Gastrocnemius medialis (tissue), 4 donors: ENCODE measurements at regions not wholly inside any gene's neighbourhood (a gene's known extent, or its start where the extent isn't known, plus 50 kb on each side); places are given as distances from the start of the nearest gene placed in this dataset.

ENCODE experiments used
- ATAC-seq, 2 donors: fragments of 150-250 bp; one replicate each; pipeline ENCODE4 v1.9.1; 2016
- DNase-seq, 2 donors: peaks; one replicate each; pipeline ENCODE4 v3.0.0-alpha.2; 2019
- H3K27ac ChIP-seq, 4 donors: fragments of 200-600 bp; sonication (generic); 1 replicate in 1 of 4; 2 replicates in 3 of 4; pipeline ENCODE4 v1.5.1; 2016 to 2018; ENCODE audit warnings: mild to moderate bottlenecking in 2 of 4, moderate library complexity in 1 of 4
- H3K27me3 ChIP-seq, 3 donors: fragments of 200-600 bp; sonication (generic) in 2 of 3; 1 replicate in 1 of 3; 2 replicates in 2 of 3; pipeline versions ENCODE4 v1.5.1 to v1.6.0; 2016 to 2019; ENCODE audit warnings: mild to moderate bottlenecking in 1 of 3, moderate library complexity in 1 of 3
- H3K36me3 ChIP-seq, 2 donors: fragments of 200-600 bp; sonication (generic) in 1 of 2; one replicate each; pipeline ENCODE4 v1.5.1; 2017 to 2018
- H3K4me1 ChIP-seq, 2 donors: fragments of 200-600 bp; sonication (generic) in 1 of 2; one replicate each; pipeline ENCODE4 v1.5.1; 2016 to 2017; ENCODE audit warnings: mild to moderate bottlenecking in 2 of 2
- H3K4me3 ChIP-seq, 4 donors: fragments of 200-600 bp; sonication (generic) in 3 of 4; 1 replicate in 1 of 4; 2 replicates in 3 of 4; pipeline ENCODE4 v1.5.1; 2016 to 2019; ENCODE audit warnings: mild to moderate bottlenecking in 2 of 4
- H3K9me3 ChIP-seq, 3 donors: fragments of 200-600 bp; sonication (generic) in 2 of 3; 1 replicate in 1 of 3; 2 replicates in 2 of 3; pipeline ENCODE4 v1.5.1; 2016 to 2019
- CTCF ChIP-seq, 5 experiments: fragments of 450-650 bp in 3 of 5; fragments of 200-600 bp in 2 of 5; sonication (generic) in 2 of 5; IDR thresholded peaks in 4 of 5; conservative IDR thresholded peaks in 1 of 5; 1 replicate in 4 of 5; 2 replicates in 1 of 5; pipeline ENCODE4 v1.5.1; 2016 to 2019; ENCODE audit warnings: antibody characterized with exemption in 5 of 5, mild to moderate bottlenecking in 3 of 5, moderate library complexity in 3 of 5
- POLR2A ChIP-seq, 2 donors: fragments of 450-650 bp; IDR thresholded peaks; one replicate each; pipeline ENCODE4 v1.6.1; 2017; ENCODE audit warnings: antibody characterized with exemption in 2 of 2, mild to moderate bottlenecking in 2 of 2, moderate library complexity in 2 of 2
- in situ Hi-C, 4 donors: fragments of 200-750 bp; cut with MboI; loops; one replicate each; pipeline versions ENCODE4 v1.15.0 to v1.8.0; 2017; ENCODE audit warnings: low sequenced_read_pairs in 4 of 4
- intact Hi-C: fragments of 100-400 bp; cut with DNase I; formaldehyde crosslinking; loops from one replicate; pipeline ENCODE4 v1.15.1; 2023; ENCODE audit warnings: low total_unique reads

GRCh38 chr1:177838907-177839485 is 130.9 kb downstream of the SEC16B start:
- no peaks in the 10 kb centered on the region for H3K4me1 ChIP-seq
- no peak for DNase-seq
- no peaks in the 10 kb centered on the region for H3K27me3 ChIP-seq
- H3K4me3 ChIP-seq = no peak overlapping the region
- no peak for TF ChIP-seq POLR2A (IDR thresholded peaks at IDR 0.05)
- no peaks in the 10 kb centered on the region for H3K9me3 ChIP-seq
- H3K36me3 ChIP-seq = no peaks in the 10 kb centered on the region
- no peak for ATAC-seq
- in situ Hi-C loops = no loop called here
- intact Hi-C loops = no loop called here
- no peak overlapping the region for H3K27ac ChIP-seq

- no peaks in the 10 kb centered on the region for H3K4me1 ChIP-seq
- H3K27me3 ChIP-seq = no peaks in the 10 kb centered on the region
- no peak for ATAC-seq
- in situ Hi-C loops (no loop called here), intact Hi-C loops (no loop called here)
- TF ChIP-seq CTCF (IDR thresholded peaks at IDR 0.05 in 4 of 5, conservative IDR thresholded peaks at IDR 0.05 in 1 of 5) (no peak), POLR2A (IDR thresholded peaks at IDR 0.05) (no peak)
- H3K27ac ChIP-seq = no peak overlapping the region
- no peak for DNase-seq
- no peaks in the 10 kb centered on the region for H3K9me3 ChIP-seq
- H3K4me3 ChIP-seq = no peak overlapping the region
- no peaks in the 10 kb centered on the region for H3K36me3 ChIP-seq
Observed at GRCh38 chr1:177833631-177834030, 136.2 kb downstream of the SEC16B start.

- intact Hi-C loops = no loop called here
- no peak for DNase-seq
Observed at GRCh38 chr1:177830531-177831135, 139.2 kb downstream of the SEC16B start.

GRCh38 chr1:177825276-177825901 is 144.5 kb downstream of the SEC16B start:
- in situ Hi-C loops = no loop called here
- Histone ChIP-seq H3K36me3 (no peaks in the 10 kb centered on the region), H3K27ac (no peak overlapping the region), H3K9me3 (no peaks in the 10 kb centered on the region), H3K4me1 (no peaks in the 10 kb centered on the region), H3K4me3 (no peak overlapping the region), H3K27me3 (no peaks in the 10 kb centered on the region)
- no peak for ATAC-seq
- intact Hi-C loops = no loop called here
- DNase-seq = no peak
- no peak for TF ChIP-seq POLR2A (IDR thresholded peaks at IDR 0.05)
- TF ChIP-seq CTCF (IDR thresholded peaks at IDR 0.05 in 4 of 5, conservative IDR thresholded peaks at IDR 0.05 in 1 of 5) = no peak

More at GRCh38 chr1:177830531-177831135, 139.2 kb downstream of the SEC16B start:
- H3K4me3 ChIP-seq = no peak overlapping the region
- no peaks in the 10 kb centered on the region for H3K9me3 ChIP-seq
- H3K27ac ChIP-seq = no peak overlapping the region
- no peaks in the 10 kb centered on the region for H3K27me3 ChIP-seq
- ATAC-seq = no peak
- in situ Hi-C loops = no loop called here
- H3K36me3 ChIP-seq = no peaks in the 10 kb centered on the region
- no peaks in the 10 kb centered on the region for H3K4me1 ChIP-seq
- TF ChIP-seq POLR2A (IDR thresholded peaks at IDR 0.05) (no peak), CTCF (IDR thresholded peaks at IDR 0.05 in 4 of 5, conservative IDR thresholded peaks at IDR 0.05 in 1 of 5) (no peak)

- ATAC-seq (no peak), DNase-seq (no peak)
- in situ Hi-C loops = no loop called here
- Histone ChIP-seq H3K36me3 (no peaks in the 10 kb centered on the region), H3K27me3 (no peaks in the 10 kb centered on the region), H3K4me1 (no peaks in the 10 kb centered on the region), H3K4me3 (no peak overlapping the region), H3K9me3 (no peaks in the 10 kb centered on the region), H3K27ac (no peak overlapping the region)
- TF ChIP-seq POLR2A (IDR thresholded peaks at IDR 0.05) (no peak), CTCF (IDR thresholded peaks at IDR 0.05 in 4 of 5, conservative IDR thresholded peaks at IDR 0.05 in 1 of 5) (no peak)
- intact Hi-C loops = no loop called here
Observed at GRCh38 chr1:177824508-177824982, 145.3 kb downstream of the SEC16B start.
